ENCODE measurements at regions not wholly inside any gene's neighbourhood (a gene's known extent, or its start where the extent isn't known, plus 50 kb on each side); places are given as distances from the start of the nearest gene placed in this dataset.

DNA sequence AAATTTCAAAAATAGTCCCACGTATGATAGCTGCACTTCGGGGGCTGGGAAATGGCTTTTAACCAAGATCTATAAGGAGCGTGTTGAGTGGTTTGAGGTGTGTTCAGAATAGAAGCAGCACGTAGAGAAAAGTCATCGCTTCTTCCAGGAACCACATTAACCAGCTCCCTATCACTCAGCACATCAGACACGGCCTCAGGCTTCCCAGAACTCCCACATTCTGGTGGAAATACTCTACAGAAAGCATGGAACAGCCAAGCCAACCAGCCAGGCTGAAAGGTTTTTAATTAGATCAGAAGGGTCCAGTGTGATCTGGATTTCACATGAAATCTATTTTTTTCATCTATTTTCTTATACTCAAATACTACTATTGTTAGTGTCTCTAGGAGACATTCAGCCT lies 231.5 kb upstream of the NRP1 start:
- no CpG with 5 or more reads among the region's 6 CpGs for WGBS (ENCODE audit: extremely low coverage, insufficient read length, low lambda C conversion rate)
- TF ChIP-seq, protein P1, sequence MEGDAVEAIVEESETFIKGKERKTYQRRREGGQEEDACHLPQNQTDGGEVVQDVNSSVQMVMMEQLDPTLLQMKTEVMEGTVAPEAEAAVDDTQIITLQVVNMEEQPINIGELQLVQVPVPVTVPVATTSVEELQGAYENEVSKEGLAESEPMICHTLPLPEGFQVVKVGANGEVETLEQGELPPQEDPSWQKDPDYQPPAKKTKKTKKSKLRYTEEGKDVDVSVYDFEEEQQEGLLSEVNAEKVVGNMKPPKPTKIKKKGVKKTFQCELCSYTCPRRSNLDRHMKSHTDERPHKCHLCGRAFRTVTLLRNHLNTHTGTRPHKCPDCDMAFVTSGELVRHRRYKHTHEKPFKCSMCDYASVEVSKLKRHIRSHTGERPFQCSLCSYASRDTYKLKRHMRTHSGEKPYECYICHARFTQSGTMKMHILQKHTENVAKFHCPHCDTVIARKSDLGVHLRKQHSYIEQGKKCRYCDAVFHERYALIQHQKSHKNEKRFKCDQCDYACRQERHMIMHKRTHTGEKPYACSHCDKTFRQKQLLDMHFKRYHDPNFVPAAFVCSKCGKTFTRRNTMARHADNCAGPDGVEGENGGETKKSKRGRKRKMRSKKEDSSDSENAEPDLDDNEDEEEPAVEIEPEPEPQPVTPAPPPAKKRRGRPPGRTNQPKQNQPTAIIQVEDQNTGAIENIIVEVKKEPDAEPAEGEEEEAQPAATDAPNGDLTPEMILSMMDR (conservative IDR thresholded peaks at IDR 0.05) = no peak

More for the DNA sequence above, 231.5 kb upstream of the NRP1 start:
- Histone ChIP-seq H3K4me1 (ENCODE audit: insufficient read depth, low read length) (no peaks in the 10 kb centered on the region; the same call in 1 of the 2 replicates), H3K56ac (ENCODE audit: insufficient read length, low read depth, low read length) (no peak overlapping the region), H2BK12ac (ENCODE audit: insufficient read length, low read depth, low read length) (no peak overlapping the region), H3K27me3 (ENCODE audit: insufficient read depth, low read length) (no peaks in the 10 kb centered on the region), H2AK5ac (ENCODE audit: insufficient read length, low read length) (no peak overlapping the region), H3T11ph (ENCODE audit: low read length) (no peak overlapping the region), H2BK20ac (ENCODE audit: low read depth, low read length, poor library complexity, severe bottlenecking) (no peak overlapping the region), H3K27ac (ENCODE audit: insufficient read length, low read depth, low read length) (no peak overlapping the region), H3K18ac (ENCODE audit: insufficient read length, low read depth, low read length) (no peak overlapping the region), H3K23ac (ENCODE audit: insufficient read length, low read depth, low read length) (no peak overlapping the region), H3K4me2 (ENCODE audit: insufficient read depth, insufficient read length, low read length) (no peak overlapping the region), H4K91ac (ENCODE audit: insufficient read length, low read depth, low read length) (no peak overlapping the region), H3K79me2 (ENCODE audit: insufficient read depth, low read length) (no peaks in the 10 kb centered on the region), H2BK5ac (ENCODE audit: insufficient read length, low read length) (no peak overlapping the region), H3K23me2 (ENCODE audit: insufficient read length, low read depth, low read length, poor library complexity, severe bottlenecking) (no peaks in the 10 kb centered on the region), H3K9ac (ENCODE audit: extremely low read depth, insufficient read length, low read length) (no peak overlapping the region), H3K4ac (ENCODE audit: low read depth, low read length) (no peak overlapping the region), H4K20me1 (ENCODE audit: control insufficient read depth, insufficient read depth, insufficient read length) (no peaks in the 10 kb centered on the region), H3K14ac (ENCODE audit: insufficient read depth, low read length) (no peak overlapping the region), H2AFZ (ENCODE audit: low read length) (no peak overlapping the region), H3K79me1 (ENCODE audit: insufficient read depth, low read depth, low read length, poor library complexity, severe bottlenecking) (no peaks in the 10 kb centered on the region), H2BK120ac (ENCODE audit: low read depth, low read length, poor library complexity, severe bottlenecking) (no peak overlapping the region), H4K8ac (replicated peaks; ENCODE audit: insufficient read length, low read depth, low read length) (no peak overlapping the region), H4K5ac (ENCODE audit: insufficient read length, low read depth, low read length) (no peak overlapping the region), H2BK15ac (ENCODE audit: low read depth, low read length) (no peak overlapping the region), H3K9me3 (ENCODE audit: control insufficient read depth, low read depth, low read length) (no peaks in the 10 kb centered on the region)
- peak overlapping the region; percentile 40 to 84 (median 83); a peak in 6 of 7 replicates for H3K27ac Mint-ChIP-seq
- no peak for DNase-seq
- H3K27me3 Mint-ChIP-seq (ENCODE audit: low read depth) = peaks cover 2% of the 10 kb centered on the region; the same call in 1 of the 2 replicates
- H3K36me3 Mint-ChIP-seq (ENCODE audit: insufficient read depth in 1 of 3, low read depth in 3 of 3) = no peaks in the 10 kb centered on the region; a peak in 1 of 7 replicates
- H3K9me3 Mint-ChIP-seq = no peaks in the 10 kb centered on the region; a peak in 1 of 5 replicates
- peaks cover 19 to 20% of the 10 kb centered on the region in 2 experiments for H3K4me1 Mint-ChIP-seq
- no peak overlapping the region; a peak in 1 of 5 replicates for H3K4me3 Mint-ChIP-seq

Measured in H9 (cell line).